GM12874 (cell line): ENCODE measurements at regions not wholly inside any gene's neighbourhood (a gene's known extent, or its start where the extent isn't known, plus 50 kb on each side); places are given as distances from the start of the nearest gene placed in this dataset.

Experiments used
- TF ChIP-seq, protein P1 (sequence below): IDR thresholded peaks from 2 replicates; pipeline ENCODE4 v1.5.1; 2011; ENCODE audit warnings: low read depth, mild to moderate bottlenecking, control low read depth, low read length, moderate library complexity; ENCODE audit not compliant: insufficient read depth

DNA sequence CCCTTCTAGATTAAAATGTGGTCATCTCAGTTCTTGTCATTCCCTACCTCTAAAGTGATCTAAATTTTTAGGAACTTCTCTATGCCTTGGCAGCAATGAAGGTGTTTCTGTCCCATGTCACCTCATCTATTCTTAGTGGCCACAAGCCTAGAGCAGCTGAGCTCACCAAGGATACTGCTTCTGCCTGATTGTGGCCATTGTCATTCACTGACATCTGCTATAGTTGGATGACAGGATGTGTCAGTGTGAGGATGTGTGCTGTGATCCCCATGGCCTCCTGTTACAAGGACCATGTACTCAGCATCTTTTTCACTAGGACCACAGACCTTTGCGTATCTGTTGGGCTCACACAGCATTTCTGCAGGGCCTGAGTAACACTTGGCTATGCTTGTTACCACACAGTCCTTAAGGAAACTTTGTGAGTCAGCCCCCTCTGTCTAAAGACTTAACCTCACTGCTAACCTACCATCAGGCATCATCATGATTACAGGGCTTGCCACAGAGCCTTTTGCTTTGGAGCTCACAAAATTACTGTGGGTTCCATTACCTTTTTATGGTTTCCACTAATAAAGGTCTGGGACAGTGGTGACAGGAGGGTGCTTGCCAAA lies 421.0 kb downstream of the ADAM29 start:
- TF ChIP-seq, protein P1, sequence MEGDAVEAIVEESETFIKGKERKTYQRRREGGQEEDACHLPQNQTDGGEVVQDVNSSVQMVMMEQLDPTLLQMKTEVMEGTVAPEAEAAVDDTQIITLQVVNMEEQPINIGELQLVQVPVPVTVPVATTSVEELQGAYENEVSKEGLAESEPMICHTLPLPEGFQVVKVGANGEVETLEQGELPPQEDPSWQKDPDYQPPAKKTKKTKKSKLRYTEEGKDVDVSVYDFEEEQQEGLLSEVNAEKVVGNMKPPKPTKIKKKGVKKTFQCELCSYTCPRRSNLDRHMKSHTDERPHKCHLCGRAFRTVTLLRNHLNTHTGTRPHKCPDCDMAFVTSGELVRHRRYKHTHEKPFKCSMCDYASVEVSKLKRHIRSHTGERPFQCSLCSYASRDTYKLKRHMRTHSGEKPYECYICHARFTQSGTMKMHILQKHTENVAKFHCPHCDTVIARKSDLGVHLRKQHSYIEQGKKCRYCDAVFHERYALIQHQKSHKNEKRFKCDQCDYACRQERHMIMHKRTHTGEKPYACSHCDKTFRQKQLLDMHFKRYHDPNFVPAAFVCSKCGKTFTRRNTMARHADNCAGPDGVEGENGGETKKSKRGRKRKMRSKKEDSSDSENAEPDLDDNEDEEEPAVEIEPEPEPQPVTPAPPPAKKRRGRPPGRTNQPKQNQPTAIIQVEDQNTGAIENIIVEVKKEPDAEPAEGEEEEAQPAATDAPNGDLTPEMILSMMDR = no peak

DNA sequence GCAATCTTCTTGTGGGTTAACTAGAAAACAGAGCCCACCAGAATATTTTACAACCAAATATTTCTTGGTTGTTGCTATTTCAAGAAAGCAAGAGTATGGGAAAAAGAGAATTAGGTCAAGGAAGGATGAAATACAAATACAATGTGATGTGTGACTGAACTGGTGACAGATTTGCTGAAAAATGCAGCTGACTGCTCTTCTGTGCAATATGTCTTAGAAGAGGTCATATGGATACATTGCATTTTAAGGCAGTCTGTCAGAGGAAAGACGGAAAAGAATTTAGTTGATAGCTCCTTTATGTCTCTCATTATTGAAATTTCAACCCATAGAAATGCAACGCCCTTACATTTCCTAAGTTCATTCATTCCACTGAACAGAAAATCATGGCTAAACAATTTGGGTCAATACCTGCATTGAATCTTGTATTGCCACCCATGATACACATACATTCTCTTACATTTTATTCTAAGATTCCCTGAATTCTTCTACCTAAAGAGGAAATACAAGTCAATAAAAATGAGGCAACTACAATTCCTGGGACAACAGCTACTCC lies 423.1 kb downstream of the ADAM29 start:
- TF ChIP-seq, protein P1 = no peak

- TF ChIP-seq, protein P1 = no peak
These were observed 428.2 kb downstream of the ADAM29 start for GRCh38 chr4:175346376-175346775.

- TF ChIP-seq, protein P1 = no peak
These were observed 432.1 kb downstream of the ADAM29 start for GRCh38 chr4:175350246-175350645.

DNA sequence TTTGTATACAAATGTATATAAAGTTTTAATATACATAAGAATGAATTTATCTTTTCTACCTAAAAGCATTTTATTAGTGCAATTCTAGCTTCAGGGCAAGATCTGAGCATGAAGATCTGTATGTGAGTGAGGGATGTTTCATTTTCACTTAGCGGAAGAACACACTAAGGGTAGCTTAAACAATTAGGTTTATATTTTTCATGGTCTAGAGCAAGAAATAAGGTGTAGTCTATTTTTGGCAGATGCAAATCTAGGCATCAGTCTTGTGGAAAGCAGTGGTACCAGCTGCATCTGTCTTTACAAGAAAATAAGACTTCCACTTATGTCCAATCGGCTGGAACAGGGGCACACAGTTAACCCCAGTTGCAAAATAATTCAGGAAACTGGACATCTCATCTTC lies 433.3 kb downstream of the ADAM29 start:
- TF ChIP-seq, protein P1 = no peak

GRCh38 chr4:175369087-175369486 lies 443.0 kb downstream of the GPM6A start:
- TF ChIP-seq, protein P1 = no peak

GRCh38 chr4:175371091-175371490 lies 441.0 kb downstream of the GPM6A start:
- TF ChIP-seq, protein P1 = no peak

DNA sequence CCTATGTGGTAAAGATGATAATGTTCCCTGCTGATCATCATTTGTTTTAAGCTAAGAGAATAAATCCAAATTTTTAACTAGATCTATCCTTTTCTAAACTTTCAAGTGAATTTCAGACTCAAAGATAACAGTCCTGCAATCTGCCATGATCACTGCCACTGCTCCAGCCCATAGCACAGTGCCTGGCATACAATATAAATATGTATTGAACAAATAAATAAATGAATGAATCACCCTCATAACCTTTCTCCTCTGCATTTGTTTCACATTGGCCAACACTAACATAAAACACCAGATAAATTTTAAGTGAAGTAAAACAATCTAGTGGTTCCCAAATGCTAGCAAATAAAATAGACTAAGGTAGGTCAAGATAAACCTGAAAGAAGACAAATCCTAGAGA lies 439.0 kb downstream of the GPM6A start:
- TF ChIP-seq, protein P1 = no peak
